ENCODE measurements at regions not wholly inside any gene's neighbourhood (a gene's known extent, or its start where the extent isn't known, plus 50 kb on each side); places are given as distances from the start of the nearest gene placed in this dataset.

GRCh38 chr14:85279407-85279806 lies 250.5 kb upstream of the FLRT2 start:
- no peak for TF ChIP-seq POLR2A (IDR thresholded peaks at IDR 0.05; ENCODE audit: low read depth, low read length)
- TF ChIP-seq POLR2AphosphoS5 (IDR thresholded peaks at IDR 0.05; ENCODE audit: low read depth, low read length), result no peak
- TF ChIP-seq TAF1 (IDR thresholded peaks at IDR 0.05; ENCODE audit: low read depth, low read length), result no peak
- TF ChIP-seq PAX5 (IDR thresholded peaks at IDR 0.05; ENCODE audit: insufficient read depth, low read length, severe bottlenecking), result no peak

All from GM12891 (cell line).